B cell (primary cell): ENCODE measurements at regions not wholly inside any gene's neighbourhood (a gene's known extent, or its start where the extent isn't known, plus 50 kb on each side); places are given as distances from the start of the nearest gene placed in this dataset.

ENCODE experiments used
- ATAC-seq: fragments of 200-7000 bp; cut with Tn5 transposase; one replicate; pipeline ENCODE4 v1.10.0; 2021; ENCODE audit warnings: low read depth, mild to moderate bottlenecking, moderate number of reproducible peaks, moderate library complexity
- CTCF ChIA-PET: fragments of 350-600 bp; sonication (Branson Sonifier 250); formaldehyde crosslinking; loops from one replicate; lab custom pipeline; 2021; ENCODE audit warnings: antibody characterized with exemption, inconsistent platforms; lab: Charles Lee
- POLR2A ChIA-PET: fragments of 350-600 bp; sonication (Branson Sonifier 250); formaldehyde crosslinking; loops from one replicate; lab custom pipeline; 2021; ENCODE audit warnings: antibody characterized with exemption; lab: Charles Lee
- DNase-seq: peaks from one replicate; pipeline ENCODE4 v3.0.0; 2013
- H2AFZ ChIP-seq: 2 replicates; pipeline ENCODE4 v1.6.1; 2012; ENCODE audit warnings: mild to moderate bottlenecking, low read depth, low read length; ENCODE audit not compliant: insufficient read depth, poor library complexity, severe bottlenecking
- H3K27ac ChIP-seq, 2 donors: 1 replicate in 1 of 2; 2 replicates in 1 of 2; pipeline ENCODE4 v1.5.1; 2012 to 2013; ENCODE audit warnings: low read length in 2 of 2, mild to moderate bottlenecking in 2 of 2, moderate library complexity in 1 of 2
- H3K27me3 ChIP-seq, 4 experiments: fragments of 200-600 bp in 1 of 4; sonication (generic) in 1 of 4; replicated peaks in 1 of 4; 1 replicate in 2 of 4; 2 replicates in 2 of 4; pipeline versions ENCODE4 v1.6.1 to v1.7.0; 2013 to 2016; ENCODE audit warnings: low read length in 3 of 4, mild to moderate bottlenecking in 2 of 4, mixed read lengths in 1 of 4, moderate library complexity in 1 of 4; ENCODE audit not compliant: insufficient read depth in 4 of 4, control insufficient read depth in 3 of 4; ENCODE audit errors: control extremely low read depth in 1 of 4
- H3K36me3 ChIP-seq, 2 experiments: replicated peaks in 1 of 2; 1 replicate in 1 of 2; 2 replicates in 1 of 2; pipeline versions ENCODE4 v1.6.1 to v1.7.1; 2013; ENCODE audit warnings: low read length in 1 of 2; ENCODE audit not compliant: insufficient read depth in 2 of 2, control insufficient read depth in 1 of 2; ENCODE audit errors: control extremely low read depth in 1 of 2, extremely low read depth in 1 of 2
- H3K4me1 ChIP-seq, 2 donors: fragments of 200-600 bp in 1 of 2; sonication (generic) in 1 of 2; 1 replicate in 1 of 2; 2 replicates in 1 of 2; pipeline versions ENCODE4 v1.5.1 to v1.6.1; 2013 to 2017; ENCODE audit warnings: low read length in 2 of 2; ENCODE audit not compliant: control insufficient read depth in 2 of 2, insufficient read depth in 2 of 2
- H3K4me2 ChIP-seq: replicated peaks from 2 replicates; pipeline ENCODE3; 2012; ENCODE audit warnings: mild to moderate bottlenecking, low read depth, low read length; ENCODE audit not compliant: poor library complexity, severe bottlenecking
- H3K4me3 ChIP-seq, 5 experiments: fragments of 200-600 bp in 1 of 5; sonication (generic) in 1 of 5; 1 replicate in 3 of 5; 2 replicates in 2 of 5; pipeline versions ENCODE4 v1.5.1 to v1.7.0; 2011 to 2016; ENCODE audit warnings: low read length in 4 of 5, mild to moderate bottlenecking in 4 of 5, low read depth in 2 of 5, control low read depth in 1 of 5, moderate library complexity in 1 of 5; ENCODE audit not compliant: insufficient read depth in 1 of 5; ENCODE audit errors: control extremely low read depth in 1 of 5, extremely low read depth in 1 of 5
- H3K79me2 ChIP-seq: fragments of 200-600 bp; sonication (generic); one replicate; pipeline ENCODE4 v1.6.0; 2016; ENCODE audit warnings: low read length; ENCODE audit not compliant: control insufficient read depth, insufficient read depth
- H3K9ac ChIP-seq: fragments of 200-600 bp; sonication (generic); 2 replicates; pipeline ENCODE4 v1.6.1; 2017; ENCODE audit warnings: mild to moderate bottlenecking, low read length, moderate library complexity
- H3K9me3 ChIP-seq, 3 donors: one replicate each; pipeline versions ENCODE4 v1.6.1 to v1.7.1; 2013; ENCODE audit warnings: low read length in 2 of 3; ENCODE audit not compliant: control insufficient read depth in 2 of 3, insufficient read depth in 1 of 3; ENCODE audit errors: control extremely low read depth in 1 of 3
- H4K20me1 ChIP-seq: 2 replicates; pipeline ENCODE4 v1.6.0; 2012; ENCODE audit warnings: mild to moderate bottlenecking, low read length; ENCODE audit not compliant: insufficient read depth, control insufficient read depth, poor library complexity, severe bottlenecking
- H3K27ac Mint-ChIP-seq: one replicate; pipeline ENCODE4 v1.8.0; 2021; ENCODE audit warnings: mixed read lengths
- H3K27me3 Mint-ChIP-seq: one replicate; pipeline ENCODE4 v1.8.0; 2021; ENCODE audit warnings: mixed read lengths
- H3K4me1 Mint-ChIP-seq: one replicate; pipeline ENCODE4 v1.8.0; 2021; ENCODE audit warnings: mixed read lengths
- H3K4me3 Mint-ChIP-seq: one replicate; pipeline ENCODE4 v1.8.0; 2021; ENCODE audit warnings: mixed read lengths
- H3K9me3 Mint-ChIP-seq: one replicate; pipeline ENCODE4 v1.8.0; 2022; ENCODE audit warnings: mixed read lengths; ENCODE audit not compliant: insufficient read depth
- CTCF ChIP-seq: fragments of 200-600 bp; IDR thresholded peaks from one replicate; pipeline ENCODE4 v1.8.0; 2022; ENCODE audit warnings: antibody characterized with exemption, mild to moderate bottlenecking
- EZH2 ChIP-seq: IDR thresholded peaks from 2 replicates; pipeline ENCODE4 v1.6.1; 2012; ENCODE audit warnings: borderline replicate concordance, low read depth, mild to moderate bottlenecking, moderate library complexity, low read length; ENCODE audit not compliant: insufficient read depth, poor library complexity, severe bottlenecking
- WGBS: methylation state at CpG from one replicate; pipeline ENCODE4 v1.1.5; 2013; ENCODE audit warnings: missing lambda C conversion rate; ENCODE audit not compliant: insufficient coverage; 5-methylcytosine and 5-hydroxymethylcytosine counted together
- intact Hi-C: fragments of 100-400 bp; cut with micrococcal nuclease; formaldehyde crosslinking; loops from one replicate; pipeline ENCODE4 v1.10.0; 2022

- Mint-ChIP-seq H3K4me3 (no peak overlapping the region), H3K9me3 (no peaks in the 10 kb centered on the region), H3K27ac (no peak overlapping the region), H3K27me3 (no peaks in the 10 kb centered on the region), H3K4me1 (no peaks in the 10 kb centered on the region)
- intact Hi-C loops: no loop called here
- H2AFZ ChIP-seq: no peak overlapping the region
- ATAC-seq (no peak), DNase-seq (no peak)
- no peaks in the 10 kb centered on the region for H3K27me3 ChIP-seq
- H3K36me3 ChIP-seq: no peaks in the 10 kb centered on the region
- CTCF ChIA-PET: no interaction called here
- no peak overlapping the region for H3K9ac ChIP-seq
- no peaks in the 10 kb centered on the region for H3K4me1 ChIP-seq
- no peak overlapping the region for H3K4me3 ChIP-seq
- no peaks in the 10 kb centered on the region for H4K20me1 ChIP-seq
- no peak overlapping the region for H3K27ac ChIP-seq
- no peaks in the 10 kb centered on the region for H3K79me2 ChIP-seq
- no peak overlapping the region for H3K4me2 ChIP-seq
- TF ChIP-seq EZH2 (no peak), CTCF (no peak)
- POLR2A ChIA-PET: no interaction called here
- no peaks in the 10 kb centered on the region for H3K9me3 ChIP-seq
These were observed 188.8 kb upstream of the FOXP2 start for GRCh38 chr7:114225784-114226183.

DNA sequence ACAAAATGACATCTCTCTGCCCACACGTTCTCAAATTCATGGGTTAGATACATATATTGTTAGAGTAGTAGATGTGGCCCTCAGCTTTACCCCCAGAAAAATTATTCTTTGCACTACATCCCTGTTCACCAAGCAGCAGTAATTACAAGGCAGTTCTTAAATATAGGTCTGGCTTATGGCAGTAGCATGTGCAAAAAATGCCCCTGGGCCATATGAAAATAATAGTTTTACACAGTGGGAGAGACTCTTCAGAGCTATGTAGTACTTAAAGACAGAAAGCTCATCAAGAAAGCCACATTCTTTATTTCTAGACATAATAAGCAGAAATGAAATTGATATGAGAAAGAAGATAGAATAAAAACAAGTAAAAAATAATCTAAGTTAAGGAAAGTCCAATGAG is 196.3 kb upstream of the FOXP2 start:
- DNase-seq (no peak), ATAC-seq (no peak)
- Mint-ChIP-seq H3K27me3 (no peaks in the 10 kb centered on the region), H3K9me3 (no peaks in the 10 kb centered on the region), H3K27ac (no peak overlapping the region), H3K4me3 (no peak overlapping the region), H3K4me1 (no peaks in the 10 kb centered on the region)
- intact Hi-C loops: no loop called here
- POLR2A ChIA-PET: no interaction called here
- WGBS: no CpG with 5 or more reads among the region's 1 CpG
- no peaks in the 10 kb centered on the region for H4K20me1 ChIP-seq
- no peak overlapping the region for H3K4me2 ChIP-seq
- H3K79me2 ChIP-seq: no peaks in the 10 kb centered on the region
- H3K9me3 ChIP-seq: no peaks in the 10 kb centered on the region
- no peak overlapping the region for H2AFZ ChIP-seq
- H3K9ac ChIP-seq: no peak overlapping the region
- H3K4me3 ChIP-seq: no peak overlapping the region
- CTCF ChIA-PET: no interaction called here
- H3K27ac ChIP-seq: no peak overlapping the region
- H3K36me3 ChIP-seq: no peaks in the 10 kb centered on the region
- TF ChIP-seq EZH2 (no peak), CTCF (no peak)
- H3K4me1 ChIP-seq: no peaks in the 10 kb centered on the region
- no peaks in the 10 kb centered on the region for H3K27me3 ChIP-seq
